HCT116 (cell line): ENCODE measurements at regions not wholly inside any gene's neighbourhood (a gene's known extent, or its start where the extent isn't known, plus 50 kb on each side); places are given as distances from the start of the nearest gene placed in this dataset.

ENCODE experiments used
- ATAC-seq: fragments of 200-7000 bp; cut with Tn5 transposase; 2 replicates; pipeline ENCODE4 v1.9.1; 2020; ENCODE audit warnings: mild to moderate bottlenecking, moderate library complexity
- BruUV-seq: library from RNA; stranded (reverse); fragments of 400-500 nt; replicated peaks from 2 replicates; lab custom pipeline; 2021; lab: Mats Ljungman, UMichigan
- CTCF ChIA-PET: fragments of 300-600 bp; sonication (Branson Sonifier 250); formaldehyde crosslinking; loops from one replicate; lab custom pipeline; 2021; ENCODE audit warnings: antibody characterized with exemption; lab: Charles Lee
- POLR2A ChIA-PET: fragments of 300-600, 350-600 bp; sonication (Branson Sonifier 250); formaldehyde crosslinking; loops from one replicate; lab custom pipeline; 2021; ENCODE audit warnings: antibody characterized with exemption; lab: Charles Lee
- RAD21 ChIA-PET, 2 experiments: fragments of 300-600 bp; sonication (Branson Sonifier 250); formaldehyde crosslinking; loops; one replicate each; lab custom pipeline; 2023; ENCODE audit warnings: low total read pairs in 2 of 2; ENCODE audit not compliant: uncharacterized antibody in 2 of 2, unreplicated experiment in 2 of 2, low non-redundant PET in 1 of 2; lab: Charles Lee
- DNase-seq: peaks from one replicate; pipeline ENCODE4 v3.0.0-alpha.2; 2010; ENCODE audit warnings: low read depth, low spot score
- H2AFZ ChIP-seq: fragments of 200-600 bp; shearing (Covaris generic), sonication (generic); 2 replicates; pipeline ENCODE4 v1.6.1; 2017; ENCODE audit warnings: low read depth, mixed run types, mixed read lengths, antibody characterized with exemption, low read length; ENCODE audit not compliant: poor library complexity, severe bottlenecking
- H3K27ac ChIP-seq: 2 replicates; pipeline ENCODE4 v1.5.1; 2012; ENCODE audit warnings: low read depth, low read length
- H3K27me3 ChIP-seq: fragments of 200-600 bp; sonication (generic); 2 replicates; pipeline ENCODE4 v1.6.1; 2016; ENCODE audit warnings: mixed run types, low read length, mixed read lengths; ENCODE audit not compliant: insufficient read depth
- H3K36me3 ChIP-seq, 2 experiments: fragments of 200-500 bp in 1 of 2; fragments of 200-600 bp in 1 of 2; sonication (Bioruptor generic) in 1 of 2; sonication (generic) in 1 of 2; 2 replicates each; pipeline versions ENCODE4 v1.5.1 to v1.6.1; 2014 to 2016; ENCODE audit warnings: low read length in 2 of 2, inconsistent platforms in 1 of 2, mixed read lengths in 1 of 2, mixed run types in 1 of 2; ENCODE audit not compliant: insufficient read depth in 2 of 2, control insufficient read depth in 1 of 2
- H3K4me1 ChIP-seq, 2 experiments: fragments of 200-600 bp in 1 of 2; sonication (generic) in 1 of 2; 2 replicates each; pipeline versions ENCODE4 v1.5.1 to v1.6.1; 2012 to 2017; ENCODE audit warnings: low read length in 2 of 2, inconsistent platforms in 1 of 2, mild to moderate bottlenecking in 1 of 2, mixed read lengths in 1 of 2, mixed run types in 1 of 2, moderate library complexity in 1 of 2; ENCODE audit not compliant: insufficient read depth in 2 of 2, control insufficient read depth in 1 of 2
- H3K4me2 ChIP-seq: fragments of 200-600 bp; sonication (generic); 2 replicates; pipeline ENCODE4 v1.6.1; 2017; ENCODE audit warnings: mixed run types, low read length, mixed read lengths
- H3K4me3 ChIP-seq, 2 experiments: fragments of 200-600 bp in 1 of 2; sonication (generic) in 1 of 2; replicated peaks in 1 of 2; 2 replicates each; pipeline ENCODE4 v1.5.1; 2011 to 2016; ENCODE audit warnings: low read length in 2 of 2, control low read depth in 1 of 2, low read depth in 1 of 2, mild to moderate bottlenecking in 1 of 2, mixed read lengths in 1 of 2, mixed run types in 1 of 2
- H3K79me2 ChIP-seq: fragments of 200-600 bp; sonication (generic); 2 replicates; pipeline ENCODE4 v1.6.1; 2017; ENCODE audit warnings: mild to moderate bottlenecking, mixed run types, low read length, moderate library complexity, mixed read lengths; ENCODE audit not compliant: insufficient read depth
- H3K9ac ChIP-seq: fragments of 200-600 bp; sonication (generic); 2 replicates; pipeline ENCODE4 v1.6.1; 2016; ENCODE audit warnings: low read length, mixed read lengths
- H3K9me2 ChIP-seq: fragments of 200-600 bp; sonication (generic), shearing (Covaris generic); 2 replicates; pipeline ENCODE4 v1.6.1; 2017; ENCODE audit warnings: mixed run types, mild to moderate bottlenecking, moderate library complexity; ENCODE audit not compliant: insufficient read depth
- H3K9me3 ChIP-seq, 2 experiments: fragments of 200-500 bp in 1 of 2; fragments of 200-600 bp in 1 of 2; sonication (Bioruptor generic) in 1 of 2; sonication (generic) in 1 of 2; 2 replicates each; pipeline ENCODE4 v1.6.1; 2014 to 2017; ENCODE audit warnings: low read length in 2 of 2, mixed read lengths in 2 of 2, inconsistent platforms in 1 of 2, low read depth in 1 of 2, mild to moderate bottlenecking in 1 of 2, mixed run types in 1 of 2, moderate library complexity in 1 of 2; ENCODE audit not compliant: control insufficient read depth in 1 of 2, insufficient read depth in 1 of 2
- H4K20me1 ChIP-seq: fragments of 200-600 bp; sonication (generic), shearing (Covaris generic); 2 replicates; pipeline ENCODE4 v1.6.1; 2017; ENCODE audit warnings: mixed run types, mild to moderate bottlenecking, moderate library complexity; ENCODE audit not compliant: insufficient read depth
- CEBPB ChIP-seq: IDR thresholded peaks from 2 replicates; pipeline ENCODE4 v1.6.1; 2012; ENCODE audit warnings: low read depth
- ELF1 ChIP-seq: IDR thresholded peaks from 2 replicates; pipeline ENCODE4 v1.6.1; 2012; ENCODE audit warnings: low read depth, borderline replicate concordance
- JUND ChIP-seq: IDR thresholded peaks from 2 replicates; pipeline ENCODE4 v1.6.1; 2012
- SIN3A ChIP-seq: IDR thresholded peaks from 2 replicates; pipeline ENCODE4 v1.6.1; 2012; ENCODE audit warnings: low read depth
- SRF ChIP-seq: IDR thresholded peaks from 2 replicates; pipeline ENCODE4 v1.6.1; 2012; ENCODE audit warnings: low read depth
- ZFX ChIP-seq: fragments of 450-650 bp; IDR thresholded peaks from 2 replicates; pipeline ENCODE4 v1.6.1; 2017
- intact Hi-C: fragments of 100-400 bp; cut with micrococcal nuclease; formaldehyde crosslinking; loops from 2 replicates; pipeline ENCODE4 v1.10.0; 2022
- TF ChIP-seq, protein P1 (sequence below), 3 experiments: fragments of 200-600 bp in 1 of 3; sonication (generic) in 1 of 3; IDR thresholded peaks in 2 of 3; conservative IDR thresholded peaks in 1 of 3; 2 replicates each; pipeline ENCODE4 v1.5.1; 2012 to 2017; ENCODE audit warnings: low read depth in 2 of 3, low read length in 2 of 3, antibody characterized with exemption in 1 of 3, borderline replicate concordance in 1 of 3, control low read depth in 1 of 3, mild to moderate bottlenecking in 1 of 3, mixed read lengths in 1 of 3, mixed run types in 1 of 3, moderate library complexity in 1 of 3; ENCODE audit not compliant: insufficient read depth in 1 of 3
- TF ChIP-seq, protein P2 (sequence below): IDR thresholded peaks from 2 replicates; pipeline ENCODE4 v1.6.1; 2011; ENCODE audit warnings: mild to moderate bottlenecking, low read length, moderate library complexity; ENCODE audit not compliant: insufficient replicate concordance; ENCODE audit errors: extremely low read depth

DNA sequence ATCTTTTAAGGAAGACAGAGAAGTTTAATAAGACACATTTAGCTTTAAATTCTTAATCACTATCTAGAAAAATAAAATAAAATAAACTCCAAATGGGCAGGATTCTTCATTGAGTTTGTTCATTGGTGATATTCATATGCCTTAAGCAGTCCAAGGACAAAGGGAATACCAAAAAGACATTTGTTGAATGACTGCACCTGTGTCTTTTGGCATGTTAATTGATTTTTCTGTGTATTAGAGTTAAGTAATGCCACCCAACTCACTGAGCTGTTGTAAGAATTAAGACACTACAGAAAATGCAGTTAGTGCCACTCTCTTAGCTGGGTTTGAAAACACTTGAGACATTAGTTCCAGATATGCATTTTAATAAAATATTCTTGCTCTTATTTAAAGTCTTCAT lies 683.6 kb upstream of the ROBO1 start:
- Histone ChIP-seq H3K9me3 (peaks cover 0 to 13% of the 10 kb centered on the region in 2 experiments; a peak in 2 of 4 replicates), H2AFZ (no peak overlapping the region), H3K9me2 (no peaks in the 10 kb centered on the region), H3K79me2 (no peaks in the 10 kb centered on the region), H3K27me3 (no peaks in the 10 kb centered on the region), H3K4me1 (no peaks in the 10 kb centered on the region), H3K4me2 (no peak overlapping the region), H3K36me3 (no peaks in the 10 kb centered on the region), H3K4me3 (no peak overlapping the region), H3K9ac (no peak overlapping the region), H3K27ac (no peak overlapping the region), H4K20me1 (no peaks in the 10 kb centered on the region)
- intact Hi-C loops = no loop called here
- ChIA-PET RAD21 (no interaction called here), CTCF (no interaction called here), POLR2A (no interaction called here)
- ATAC-seq = no peak
- TF ChIP-seq, protein P1, sequence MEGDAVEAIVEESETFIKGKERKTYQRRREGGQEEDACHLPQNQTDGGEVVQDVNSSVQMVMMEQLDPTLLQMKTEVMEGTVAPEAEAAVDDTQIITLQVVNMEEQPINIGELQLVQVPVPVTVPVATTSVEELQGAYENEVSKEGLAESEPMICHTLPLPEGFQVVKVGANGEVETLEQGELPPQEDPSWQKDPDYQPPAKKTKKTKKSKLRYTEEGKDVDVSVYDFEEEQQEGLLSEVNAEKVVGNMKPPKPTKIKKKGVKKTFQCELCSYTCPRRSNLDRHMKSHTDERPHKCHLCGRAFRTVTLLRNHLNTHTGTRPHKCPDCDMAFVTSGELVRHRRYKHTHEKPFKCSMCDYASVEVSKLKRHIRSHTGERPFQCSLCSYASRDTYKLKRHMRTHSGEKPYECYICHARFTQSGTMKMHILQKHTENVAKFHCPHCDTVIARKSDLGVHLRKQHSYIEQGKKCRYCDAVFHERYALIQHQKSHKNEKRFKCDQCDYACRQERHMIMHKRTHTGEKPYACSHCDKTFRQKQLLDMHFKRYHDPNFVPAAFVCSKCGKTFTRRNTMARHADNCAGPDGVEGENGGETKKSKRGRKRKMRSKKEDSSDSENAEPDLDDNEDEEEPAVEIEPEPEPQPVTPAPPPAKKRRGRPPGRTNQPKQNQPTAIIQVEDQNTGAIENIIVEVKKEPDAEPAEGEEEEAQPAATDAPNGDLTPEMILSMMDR (IDR thresholded peaks at IDR 0.05 in 2 of 3, conservative IDR thresholded peaks at IDR 0.05 in 1 of 3; ENCODE audit: borderline replicate concordance in 1 of 3, insufficient read depth in 1 of 3, low read depth in 2 of 3, low read length in 2 of 3) = no peak
- TF ChIP-seq SRF = no peak
- no peak for TF ChIP-seq SIN3A
- no peak for TF ChIP-seq ELF1
- no peak for TF ChIP-seq ZFX
- no peak for TF ChIP-seq JUND
- TF ChIP-seq, protein P2, sequence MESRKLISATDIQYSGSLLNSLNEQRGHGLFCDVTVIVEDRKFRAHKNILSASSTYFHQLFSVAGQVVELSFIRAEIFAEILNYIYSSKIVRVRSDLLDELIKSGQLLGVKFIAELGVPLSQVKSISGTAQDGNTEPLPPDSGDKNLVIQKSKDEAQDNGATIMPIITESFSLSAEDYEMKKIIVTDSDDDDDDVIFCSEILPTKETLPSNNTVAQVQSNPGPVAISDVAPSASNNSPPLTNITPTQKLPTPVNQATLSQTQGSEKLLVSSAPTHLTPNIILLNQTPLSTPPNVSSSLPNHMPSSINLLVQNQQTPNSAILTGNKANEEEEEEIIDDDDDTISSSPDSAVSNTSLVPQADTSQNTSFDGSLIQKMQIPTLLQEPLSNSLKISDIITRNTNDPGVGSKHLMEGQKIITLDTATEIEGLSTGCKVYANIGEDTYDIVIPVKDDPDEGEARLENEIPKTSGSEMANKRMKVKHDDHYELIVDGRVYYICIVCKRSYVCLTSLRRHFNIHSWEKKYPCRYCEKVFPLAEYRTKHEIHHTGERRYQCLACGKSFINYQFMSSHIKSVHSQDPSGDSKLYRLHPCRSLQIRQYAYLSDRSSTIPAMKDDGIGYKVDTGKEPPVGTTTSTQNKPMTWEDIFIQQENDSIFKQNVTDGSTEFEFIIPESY = no peak
- no peak for TF ChIP-seq CEBPB
- no peak for DNase-seq
- no TSS peak for BruUV-seq
